GM20000 (cell line): ENCODE measurements at regions not wholly inside any gene's neighbourhood (a gene's known extent, or its start where the extent isn't known, plus 50 kb on each side); places are given as distances from the start of the nearest gene placed in this dataset.

ENCODE experiments used
- DNase-seq: peaks from one replicate; pipeline ENCODE4 v3.0.0; 2012; ENCODE audit warnings: low spot score
- TF ChIP-seq, protein P1 (sequence below): IDR thresholded peaks from 2 replicates; pipeline ENCODE4 v1.5.1; 2012; ENCODE audit warnings: mild to moderate bottlenecking, control low read depth; ENCODE audit errors: extremely low read depth, missing control alignments

DNA sequence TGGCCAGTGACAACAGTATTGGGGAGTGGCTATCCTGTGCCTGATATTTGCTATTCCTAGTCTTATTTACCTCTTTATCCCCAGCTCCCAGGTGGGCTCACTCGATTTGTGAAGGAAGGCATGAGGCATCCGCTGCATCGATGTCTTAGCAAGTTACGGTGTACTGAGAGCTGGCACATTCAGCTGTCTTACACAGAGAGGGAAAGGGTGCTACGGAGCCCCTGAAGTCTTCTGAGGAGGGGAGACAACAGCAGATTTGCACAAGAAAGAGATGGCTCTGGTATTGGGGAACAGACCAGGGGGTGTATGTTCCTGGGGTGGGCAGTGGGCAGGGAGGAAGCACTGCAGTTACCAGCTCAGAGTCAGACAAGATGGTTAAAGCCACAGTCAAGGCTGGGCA lies 172.6 kb downstream of the FGF18 start:
- TF ChIP-seq, protein P1, sequence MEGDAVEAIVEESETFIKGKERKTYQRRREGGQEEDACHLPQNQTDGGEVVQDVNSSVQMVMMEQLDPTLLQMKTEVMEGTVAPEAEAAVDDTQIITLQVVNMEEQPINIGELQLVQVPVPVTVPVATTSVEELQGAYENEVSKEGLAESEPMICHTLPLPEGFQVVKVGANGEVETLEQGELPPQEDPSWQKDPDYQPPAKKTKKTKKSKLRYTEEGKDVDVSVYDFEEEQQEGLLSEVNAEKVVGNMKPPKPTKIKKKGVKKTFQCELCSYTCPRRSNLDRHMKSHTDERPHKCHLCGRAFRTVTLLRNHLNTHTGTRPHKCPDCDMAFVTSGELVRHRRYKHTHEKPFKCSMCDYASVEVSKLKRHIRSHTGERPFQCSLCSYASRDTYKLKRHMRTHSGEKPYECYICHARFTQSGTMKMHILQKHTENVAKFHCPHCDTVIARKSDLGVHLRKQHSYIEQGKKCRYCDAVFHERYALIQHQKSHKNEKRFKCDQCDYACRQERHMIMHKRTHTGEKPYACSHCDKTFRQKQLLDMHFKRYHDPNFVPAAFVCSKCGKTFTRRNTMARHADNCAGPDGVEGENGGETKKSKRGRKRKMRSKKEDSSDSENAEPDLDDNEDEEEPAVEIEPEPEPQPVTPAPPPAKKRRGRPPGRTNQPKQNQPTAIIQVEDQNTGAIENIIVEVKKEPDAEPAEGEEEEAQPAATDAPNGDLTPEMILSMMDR: no peak
- no peak for DNase-seq

DNA sequence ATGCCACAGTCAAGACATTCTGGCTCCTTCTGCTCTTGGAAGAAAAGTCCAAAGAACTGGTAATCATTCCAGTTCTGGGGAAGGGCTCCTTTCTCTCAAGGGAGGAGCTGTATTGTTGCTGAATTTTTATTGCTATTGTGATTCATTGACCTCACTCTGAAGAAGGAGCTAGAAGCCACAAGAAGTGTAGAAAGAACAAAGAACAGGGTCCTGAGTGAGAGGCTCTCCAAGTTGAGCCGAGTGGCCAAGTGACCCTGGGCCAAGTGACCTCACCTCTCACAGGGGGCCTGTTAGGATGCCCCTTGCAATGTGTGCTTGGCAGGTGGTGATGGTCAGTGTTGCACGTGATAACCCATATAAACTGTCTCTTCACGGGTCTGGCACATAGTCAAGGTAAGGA lies 173.3 kb downstream of the FGF18 start:
- TF ChIP-seq, protein P1: no peak

DNA sequence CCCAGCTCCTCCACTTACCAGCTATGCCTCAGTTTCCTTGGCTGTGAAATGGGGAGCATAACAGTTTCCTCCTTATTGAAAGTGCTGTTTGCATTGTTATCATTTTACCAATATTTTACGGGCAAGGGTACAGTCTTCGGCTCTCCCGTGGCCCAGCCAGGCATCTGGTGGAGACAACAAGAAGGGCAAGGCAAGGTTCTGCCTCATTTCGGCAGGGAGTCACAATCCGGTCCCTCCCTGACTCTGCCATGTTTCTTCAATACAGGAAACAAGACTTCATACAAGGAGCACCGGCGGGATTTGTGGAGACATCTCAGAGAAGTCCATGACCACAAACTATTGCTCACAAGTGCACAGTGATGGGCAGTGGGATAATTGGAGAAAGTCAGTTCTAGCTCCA lies 174.0 kb downstream of the FGF18 start:
- TF ChIP-seq, protein P1: no peak
- no peak for DNase-seq

More for the DNA sequence above, 173.3 kb downstream of the FGF18 start:
- DNase-seq: no peak

DNA sequence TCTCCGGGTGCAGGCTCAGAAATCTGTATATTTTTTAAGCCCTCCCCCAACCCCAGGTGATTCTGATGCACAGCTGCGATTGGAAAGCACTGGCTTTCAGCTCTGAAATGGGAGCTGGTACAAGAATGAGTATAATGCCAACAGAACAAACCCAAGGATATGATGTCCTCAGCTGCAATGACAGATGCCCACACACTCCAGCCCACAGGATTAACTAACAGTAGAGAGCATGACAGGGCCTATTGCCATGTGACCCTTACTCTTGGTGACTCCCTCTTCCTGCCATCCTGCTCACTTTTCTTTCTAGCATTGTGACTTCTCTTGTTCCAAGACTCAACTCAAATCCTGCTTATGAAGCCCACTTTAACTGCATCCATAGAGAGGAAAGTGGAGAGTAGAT lies 174.5 kb downstream of the FGF18 start:
- TF ChIP-seq, protein P1: no peak
- DNase-seq: no peak

DNA sequence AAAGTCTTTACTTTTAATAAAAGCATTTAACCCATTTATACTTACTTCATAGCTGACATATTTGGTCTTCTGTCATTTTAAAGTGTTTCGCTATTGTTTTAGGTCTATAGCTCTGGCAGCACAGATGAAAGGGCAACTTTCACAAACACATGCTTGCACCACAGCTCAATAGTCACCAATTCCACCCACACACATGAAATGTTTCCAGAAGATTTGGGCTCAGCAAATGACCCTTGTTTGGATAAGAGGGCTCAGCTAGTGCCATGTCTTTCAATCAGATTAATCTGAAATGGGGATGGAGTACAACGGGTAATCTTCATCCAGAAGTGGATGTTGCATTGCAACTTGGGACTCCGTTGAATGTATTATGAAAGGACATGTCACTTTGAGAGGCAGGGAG lies 176.0 kb downstream of the FGF18 start:
- TF ChIP-seq, protein P1: no peak
- no peak for DNase-seq

DNA sequence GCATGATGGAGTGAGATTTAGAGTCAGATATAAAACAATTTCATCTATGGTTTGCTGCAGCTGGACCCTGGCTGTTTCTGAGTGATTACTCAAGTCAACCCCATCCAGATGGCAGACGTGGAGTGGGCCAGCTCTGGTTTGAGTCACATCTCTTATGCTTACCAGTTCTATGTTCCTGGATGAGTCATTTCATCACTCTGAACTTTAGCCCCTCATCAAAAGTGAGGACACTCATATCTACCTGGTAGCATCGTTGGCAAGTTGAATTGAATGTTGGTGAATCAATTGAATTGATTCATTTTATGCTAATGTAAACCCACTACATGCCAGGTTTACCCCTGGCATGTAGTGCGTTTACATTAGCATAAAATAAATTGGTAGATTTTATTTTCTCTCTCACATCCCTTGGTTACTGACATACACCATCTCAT lies 176.4 kb downstream of the FGF18 start:
- DNase-seq: no peak

DNA sequence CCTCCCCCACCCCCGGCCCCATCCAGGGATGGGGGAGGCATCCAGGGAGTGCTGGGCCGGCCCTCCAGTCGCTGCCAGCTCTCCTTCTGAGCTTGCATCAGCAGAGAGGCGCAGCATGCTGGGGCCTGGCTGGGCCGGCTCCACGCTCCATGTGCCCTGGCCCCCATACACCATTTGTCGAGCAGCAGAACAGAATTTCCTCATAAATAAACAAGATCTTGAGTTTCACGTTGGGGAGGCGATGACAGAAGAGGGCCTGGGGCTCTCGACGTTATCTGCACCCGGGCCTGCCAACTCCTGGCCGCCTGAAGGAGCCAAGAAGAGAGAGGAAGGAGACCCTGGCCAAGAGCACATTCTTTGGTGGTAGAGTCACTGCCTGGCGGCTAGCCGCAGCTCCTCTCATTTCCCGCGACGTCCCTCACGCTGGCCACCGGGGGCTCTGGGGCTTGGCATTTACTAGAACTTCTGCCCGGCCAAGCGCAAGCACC lies 177.0 kb downstream of the FGF18 start:
- no peak for DNase-seq
- TF ChIP-seq, protein P1: no peak

More for the DNA sequence above, 176.4 kb downstream of the FGF18 start:
- TF ChIP-seq, protein P1: no peak
